Endothelial cell of umbilical vein (primary cell): ENCODE measurements at regions not wholly inside any gene's neighbourhood (a gene's known extent, or its start where the extent isn't known, plus 50 kb on each side); places are given as distances from the start of the nearest gene placed in this dataset.

Source experiments
- BruUV-seq: library from RNA; stranded (reverse); fragments of 400-500 nt; replicated peaks from 2 replicates; lab custom pipeline; 2021; lab: Mats Ljungman, UMichigan
- CTCF ChIA-PET: fragments of 300-600, 350-600 bp; sonication (Branson Sonifier 250); formaldehyde crosslinking; loops from one replicate; lab custom pipeline; 2021; ENCODE audit warnings: antibody characterized with exemption, inconsistent platforms; lab: Charles Lee
- POLR2A ChIA-PET: fragments of 300-600, 350-600 bp; sonication (Branson Sonifier 250); formaldehyde crosslinking; loops from one replicate; lab custom pipeline; 2021; ENCODE audit warnings: antibody characterized with exemption, inconsistent platforms; lab: Charles Lee
- DNase-seq: peaks from one replicate; pipeline ENCODE4 v3.0.0-alpha.2; 2011; ENCODE audit warnings: low read depth, low spot score
- FAIRE-seq: peaks from 2 replicates; lab custom pipeline; 2011; peaks lifted over from hg19 to GRCh38; lab: Jason Lieb, UNC
- H2AFZ ChIP-seq: 2 replicates; pipeline ENCODE4 v1.6.0; 2012; ENCODE audit warnings: low read depth, low read length, control low read depth, inconsistent platforms
- H3K27ac ChIP-seq: 2 replicates; pipeline ENCODE4 v1.5.1; 2011; ENCODE audit warnings: low read depth, mild to moderate bottlenecking, control low read depth, low read length, moderate library complexity; ENCODE audit not compliant: insufficient read depth
- H3K27me3 ChIP-seq, 2 experiments: 2 replicates each; pipeline versions ENCODE4 v1.6.0 to v1.6.1; 2011; ENCODE audit warnings: low read length in 2 of 2, mixed read lengths in 1 of 2; ENCODE audit not compliant: control insufficient read depth in 2 of 2, insufficient read depth in 2 of 2
- H3K36me3 ChIP-seq, 2 experiments: 2 replicates in 1 of 2; 3 replicates in 1 of 2; pipeline ENCODE4 v1.5.1; 2011; ENCODE audit warnings: low read length in 2 of 2, mild to moderate bottlenecking in 1 of 2, moderate library complexity in 1 of 2; ENCODE audit not compliant: control insufficient read depth in 2 of 2, insufficient read depth in 2 of 2; ENCODE audit errors: extremely low read depth in 1 of 2
- H3K4me1 ChIP-seq: 3 replicates; pipeline ENCODE4 v1.5.1; 2011; ENCODE audit warnings: mild to moderate bottlenecking, low read length; ENCODE audit not compliant: control insufficient read depth, insufficient read depth; ENCODE audit errors: extremely low read depth
- H3K4me2 ChIP-seq: 2 replicates; pipeline ENCODE4 v1.6.1; 2011; ENCODE audit warnings: low read length, control low read depth, mixed read lengths; ENCODE audit not compliant: insufficient read depth
- H3K4me3 ChIP-seq, 3 experiments: fragments of 200-600 bp in 1 of 3; sonication (generic), shearing (Covaris generic) in 1 of 3; replicated peaks in 1 of 3; 2 replicates each; pipeline ENCODE4 v1.5.1; 2011 to 2016; ENCODE audit warnings: control low read depth in 3 of 3, low read length in 3 of 3, mild to moderate bottlenecking in 2 of 3, inconsistent platforms in 1 of 3, low read depth in 1 of 3, moderate library complexity in 1 of 3; ENCODE audit not compliant: insufficient read depth in 1 of 3
- H3K79me2 ChIP-seq: 2 replicates; pipeline ENCODE4 v1.6.0; 2012; ENCODE audit warnings: low read length, inconsistent platforms; ENCODE audit not compliant: control insufficient read depth, insufficient read depth
- H3K9ac ChIP-seq: replicated peaks from 2 replicates; pipeline ENCODE3; 2011; ENCODE audit warnings: low read length, control low read depth; ENCODE audit not compliant: insufficient read depth; ENCODE audit errors: extremely low read depth
- H3K9me1 ChIP-seq: replicated peaks from 3 replicates; pipeline ENCODE4 v1.6.0; 2011; ENCODE audit warnings: mild to moderate bottlenecking, low read length; ENCODE audit not compliant: control insufficient read depth, insufficient read depth; ENCODE audit errors: extremely low read depth
- H3K9me3 ChIP-seq: replicated peaks from 2 replicates; pipeline ENCODE4 v1.5.1; 2012; ENCODE audit warnings: low read length, inconsistent platforms; ENCODE audit not compliant: control insufficient read depth, insufficient read depth
- H4K20me1 ChIP-seq: replicated peaks from 2 replicates; pipeline ENCODE3; 2011; ENCODE audit warnings: mild to moderate bottlenecking, low read length; ENCODE audit not compliant: control insufficient read depth, insufficient read depth; ENCODE audit errors: extremely low read depth
- EZH2 ChIP-seq: IDR thresholded peaks from 2 replicates; pipeline ENCODE4 v1.6.1; 2012; ENCODE audit warnings: borderline replicate concordance, low read depth, mild to moderate bottlenecking, moderate library complexity, low read length, inconsistent platforms; ENCODE audit not compliant: severe bottlenecking
- FOS ChIP-seq: IDR thresholded peaks from 2 replicates; pipeline ENCODE4 v1.6.1; 2011; ENCODE audit warnings: mild to moderate bottlenecking, low read length, moderate library complexity, borderline replicate concordance; ENCODE audit not compliant: insufficient read depth
- GATA2 ChIP-seq: IDR thresholded peaks from 2 replicates; pipeline ENCODE4 v1.7.0; 2011; ENCODE audit warnings: low read depth, mild to moderate bottlenecking, moderate library complexity, mixed read lengths, low read length; ENCODE audit not compliant: insufficient read length, insufficient read depth
- JUN ChIP-seq: IDR thresholded peaks from 2 replicates; pipeline ENCODE4 v1.6.1; 2011; ENCODE audit warnings: borderline replicate concordance, low read depth; ENCODE audit not compliant: insufficient read length, insufficient read depth
- MYC ChIP-seq: IDR thresholded peaks from one replicate; pipeline ENCODE4 v1.6.1; 2011; ENCODE audit warnings: mild to moderate bottlenecking, low read depth, low read length
- POLR2A ChIP-seq: IDR thresholded peaks from 2 replicates; pipeline ENCODE4 v1.6.1; 2012; ENCODE audit warnings: low read depth, mild to moderate bottlenecking, control low read depth, low read length
- POLR2AphosphoS5 ChIP-seq: IDR thresholded peaks from 2 replicates; pipeline ENCODE4 v1.6.1; 2012; ENCODE audit warnings: low read depth, mild to moderate bottlenecking, control low read depth, low read length, moderate library complexity; ENCODE audit not compliant: insufficient read depth
- dilution Hi-C: fragments of 300-500 bp; cut with MboI; formaldehyde crosslinking; loops from one replicate; pipeline ENCODE4 v1.15.0; 2019; ENCODE audit warnings: low sequenced_read_pairs; ENCODE audit not compliant: extremely low pct_ligation_motif_present
- intact Hi-C: fragments of 100-400 bp; cut with micrococcal nuclease; formaldehyde crosslinking; loops from one replicate; pipeline ENCODE4 v1.10.0; 2022
- TF ChIP-seq, protein P1 (sequence below), 2 donors: IDR thresholded peaks; 1 replicate in 1 of 2; 2 replicates in 1 of 2; pipeline ENCODE4 v1.5.1; 2011; ENCODE audit warnings: low read length in 2 of 2, mild to moderate bottlenecking in 2 of 2, moderate library complexity in 2 of 2, control low read depth in 1 of 2, inconsistent platforms in 1 of 2, low read depth in 1 of 2; ENCODE audit not compliant: insufficient read depth in 1 of 2; ENCODE audit errors: extremely low read depth in 1 of 2

DNA sequence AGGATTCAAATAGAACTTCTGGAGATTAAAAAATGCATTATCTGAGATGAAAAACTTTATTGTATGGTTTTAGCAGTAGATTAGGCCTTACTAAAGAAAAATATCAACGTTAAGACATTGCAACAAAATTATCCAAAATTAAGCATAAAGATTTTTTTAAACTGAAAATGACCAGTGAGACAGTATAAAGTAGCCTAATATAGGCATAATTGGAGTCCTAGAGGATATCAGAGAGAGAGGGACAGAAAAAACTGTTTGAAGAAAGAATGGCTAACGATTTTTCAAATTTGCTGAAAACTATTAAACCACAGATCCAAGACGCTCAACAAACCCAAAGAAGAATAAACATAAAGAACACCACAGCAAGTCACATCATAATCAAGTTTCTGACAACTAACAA lies 149.5 kb upstream of the LMNTD1 start:
- H3K4me1 ChIP-seq = peaks cover 15% of the 10 kb centered on the region
- no peaks in the 10 kb centered on the region for H3K9me3 ChIP-seq
- no peak overlapping the region for H3K27ac ChIP-seq
- no peaks in the 10 kb centered on the region for H3K79me2 ChIP-seq
- POLR2A ChIA-PET = no interaction called here
- dilution Hi-C loops (no loop called here), intact Hi-C loops (no loop called here)
- no peak overlapping the region for H3K9ac ChIP-seq
- H2AFZ ChIP-seq = no peak overlapping the region
- CTCF ChIA-PET = no interaction called here
- H3K9me1 ChIP-seq = no peaks in the 10 kb centered on the region
- H3K4me3 ChIP-seq = no peak overlapping the region
- BruUV-seq = no TSS peak
- no peaks in the 10 kb centered on the region for H3K36me3 ChIP-seq
- no peaks in the 10 kb centered on the region for H4K20me1 ChIP-seq
- DNase-seq (no peak), FAIRE-seq (no peak)
- no peak for TF ChIP-seq POLR2A
- no peak for TF ChIP-seq POLR2AphosphoS5
- TF ChIP-seq MYC = no peak
- TF ChIP-seq GATA2 = no peak
- no peak for TF ChIP-seq EZH2
- TF ChIP-seq FOS = no peak
- TF ChIP-seq, protein P1, sequence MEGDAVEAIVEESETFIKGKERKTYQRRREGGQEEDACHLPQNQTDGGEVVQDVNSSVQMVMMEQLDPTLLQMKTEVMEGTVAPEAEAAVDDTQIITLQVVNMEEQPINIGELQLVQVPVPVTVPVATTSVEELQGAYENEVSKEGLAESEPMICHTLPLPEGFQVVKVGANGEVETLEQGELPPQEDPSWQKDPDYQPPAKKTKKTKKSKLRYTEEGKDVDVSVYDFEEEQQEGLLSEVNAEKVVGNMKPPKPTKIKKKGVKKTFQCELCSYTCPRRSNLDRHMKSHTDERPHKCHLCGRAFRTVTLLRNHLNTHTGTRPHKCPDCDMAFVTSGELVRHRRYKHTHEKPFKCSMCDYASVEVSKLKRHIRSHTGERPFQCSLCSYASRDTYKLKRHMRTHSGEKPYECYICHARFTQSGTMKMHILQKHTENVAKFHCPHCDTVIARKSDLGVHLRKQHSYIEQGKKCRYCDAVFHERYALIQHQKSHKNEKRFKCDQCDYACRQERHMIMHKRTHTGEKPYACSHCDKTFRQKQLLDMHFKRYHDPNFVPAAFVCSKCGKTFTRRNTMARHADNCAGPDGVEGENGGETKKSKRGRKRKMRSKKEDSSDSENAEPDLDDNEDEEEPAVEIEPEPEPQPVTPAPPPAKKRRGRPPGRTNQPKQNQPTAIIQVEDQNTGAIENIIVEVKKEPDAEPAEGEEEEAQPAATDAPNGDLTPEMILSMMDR (IDR thresholded peaks at IDR 0.05; ENCODE audit: extremely low read depth in 1 of 2, insufficient read depth in 1 of 2, low read depth in 1 of 2, low read length in 2 of 2) = no peak
- no peak for TF ChIP-seq JUN
- H3K4me2 ChIP-seq = no peak overlapping the region
- no peaks in the 10 kb centered on the region for H3K27me3 ChIP-seq
